ENCODE measurements at regions not wholly inside any gene's neighbourhood (a gene's known extent, or its start where the extent isn't known, plus 50 kb on each side); places are given as distances from the start of the nearest gene placed in this dataset.

DNA sequence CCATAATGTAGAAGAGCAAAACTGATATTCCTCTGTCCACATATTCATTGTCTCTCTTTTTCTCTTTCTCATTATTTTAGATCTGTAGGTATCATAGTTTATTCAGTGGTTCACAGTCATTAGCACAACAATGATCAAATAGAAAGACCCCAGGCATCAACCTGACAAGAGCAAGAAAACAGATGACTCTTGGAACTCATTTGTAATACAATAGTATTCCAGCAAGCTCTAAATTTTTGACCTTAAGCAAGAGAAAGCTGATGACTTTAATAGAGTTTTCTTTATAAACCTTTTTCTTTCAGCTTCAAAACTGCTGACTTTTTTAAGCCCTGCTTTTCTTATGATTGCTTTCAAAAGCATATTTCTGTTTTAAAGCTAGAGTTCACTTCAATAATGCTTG lies 507.5 kb upstream of the SORCS1 start:
- no peak for TF ChIP-seq FOXA1 (IDR thresholded peaks at IDR 0.05)
- no peak for TF ChIP-seq SP1 (IDR thresholded peaks at IDR 0.05)
- no peak for TF ChIP-seq FOXK2 (IDR thresholded peaks at IDR 0.05)
- no peak for TF ChIP-seq BHLHE40 (IDR thresholded peaks at IDR 0.05; ENCODE audit: borderline replicate concordance)
- TF ChIP-seq FOXM1 (IDR thresholded peaks at IDR 0.05; ENCODE audit: borderline replicate concordance): no peak
- no peak for TF ChIP-seq L3MBTL2 (conservative IDR thresholded peaks at IDR 0.05)
- TF ChIP-seq NFRKB (IDR thresholded peaks at IDR 0.05): no peak
- TF ChIP-seq SUZ12 (IDR thresholded peaks at IDR 0.05): no peak
- TF ChIP-seq, protein P1, sequence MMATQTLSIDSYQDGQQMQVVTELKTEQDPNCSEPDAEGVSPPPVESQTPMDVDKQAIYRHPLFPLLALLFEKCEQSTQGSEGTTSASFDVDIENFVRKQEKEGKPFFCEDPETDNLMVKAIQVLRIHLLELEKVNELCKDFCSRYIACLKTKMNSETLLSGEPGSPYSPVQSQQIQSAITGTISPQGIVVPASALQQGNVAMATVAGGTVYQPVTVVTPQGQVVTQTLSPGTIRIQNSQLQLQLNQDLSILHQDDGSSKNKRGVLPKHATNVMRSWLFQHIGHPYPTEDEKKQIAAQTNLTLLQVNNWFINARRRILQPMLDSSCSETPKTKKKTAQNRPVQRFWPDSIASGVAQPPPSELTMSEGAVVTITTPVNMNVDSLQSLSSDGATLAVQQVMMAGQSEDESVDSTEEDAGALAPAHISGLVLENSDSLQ (IDR thresholded peaks at IDR 0.05): no peak
- TF ChIP-seq ELF4 (IDR thresholded peaks at IDR 0.05): no peak
- TF ChIP-seq HDGF (IDR thresholded peaks at IDR 0.05; ENCODE audit: borderline replicate concordance): no peak

Measured in HEK293T (cell line).